Activated naive CD4-positive, alpha-beta T cell treated with anti-CD3 and anti-CD28 coated beads, Interleukin-2, amount 50 U/mL, for 24 hours (primary cell): ENCODE measurements at regions not wholly inside any gene's neighbourhood (a gene's known extent, or its start where the extent isn't known, plus 50 kb on each side); places are given as distances from the start of the nearest gene placed in this dataset.

Experiments
- H3K27ac Mint-ChIP-seq: one replicate; pipeline ENCODE4 v1.8.0; 2021; ENCODE audit warnings: mild to moderate bottlenecking, mixed read lengths
- H3K27me3 Mint-ChIP-seq: one replicate; pipeline ENCODE4 v1.8.0; 2021; ENCODE audit warnings: mixed read lengths
- H3K36me3 Mint-ChIP-seq: one replicate; pipeline ENCODE4 v1.8.0; 2021; ENCODE audit warnings: mixed read lengths
- H3K4me1 Mint-ChIP-seq: one replicate; pipeline ENCODE4 v1.8.0; 2021; ENCODE audit warnings: mixed read lengths
- H3K4me3 Mint-ChIP-seq: one replicate; pipeline ENCODE4 v1.8.0; 2021; ENCODE audit warnings: mild to moderate bottlenecking, mixed read lengths
- H3K9me3 Mint-ChIP-seq: one replicate; pipeline ENCODE4 v1.8.0; 2021; ENCODE audit warnings: mixed read lengths

DNA sequence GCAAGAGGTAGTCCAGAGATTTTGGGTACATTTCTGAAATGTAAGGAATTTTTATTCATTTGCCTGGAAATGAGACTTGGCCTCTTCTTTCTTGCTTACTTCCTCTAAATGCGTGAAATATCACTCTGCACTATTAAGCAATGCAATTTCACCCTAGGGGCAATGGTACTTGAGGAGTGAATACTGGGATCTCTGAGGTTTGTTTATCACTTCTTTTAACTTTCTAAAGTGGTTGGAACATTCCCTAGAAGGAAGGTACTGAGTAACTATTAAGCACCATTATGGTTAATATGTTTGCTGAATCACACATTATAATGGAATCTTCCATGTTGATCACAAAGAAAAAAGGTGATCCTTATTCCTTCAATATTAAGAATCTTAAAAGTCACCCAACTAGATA is 120.9 kb upstream of the CAND1 start:
- H3K36me3 Mint-ChIP-seq, result no peaks in the 10 kb centered on the region
- H3K27me3 Mint-ChIP-seq, result no peaks in the 10 kb centered on the region
- H3K9me3 Mint-ChIP-seq, result no peaks in the 10 kb centered on the region
- H3K4me1 Mint-ChIP-seq, result peaks cover 4% of the 10 kb centered on the region
- H3K4me3 Mint-ChIP-seq, result no peak overlapping the region
- H3K27ac Mint-ChIP-seq, result no peak overlapping the region

DNA sequence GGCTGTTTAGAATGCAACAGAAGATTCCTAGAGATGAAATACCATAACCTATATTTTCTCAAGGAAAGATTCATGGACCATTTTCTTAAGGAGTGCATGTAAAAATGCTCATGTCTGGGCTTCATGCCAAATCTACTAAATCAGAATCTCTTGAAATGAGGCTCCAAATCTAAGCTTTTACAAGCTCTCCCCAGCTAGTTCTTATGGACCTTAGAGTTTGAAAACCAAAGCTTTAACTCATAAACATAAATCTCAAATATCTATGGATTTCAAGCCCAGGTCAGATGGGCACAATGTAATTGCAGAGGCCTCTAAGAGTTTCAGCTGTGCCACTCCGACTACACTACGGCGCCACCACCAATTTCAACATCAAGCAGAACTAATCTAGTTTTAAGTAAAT is 117.3 kb upstream of the CAND1 start:
- H3K36me3 Mint-ChIP-seq, result no peaks in the 10 kb centered on the region
- H3K4me3 Mint-ChIP-seq, result no peak overlapping the region
- no peak overlapping the region for H3K27ac Mint-ChIP-seq
- H3K27me3 Mint-ChIP-seq, result no peaks in the 10 kb centered on the region
- H3K4me1 Mint-ChIP-seq, result peaks cover 4% of the 10 kb centered on the region
- no peaks in the 10 kb centered on the region for H3K9me3 Mint-ChIP-seq

- Mint-ChIP-seq H3K4me3 (no peak overlapping the region), H3K27me3 (no peaks in the 10 kb centered on the region), H3K9me3 (no peaks in the 10 kb centered on the region), H3K36me3 (no peaks in the 10 kb centered on the region), H3K27ac (no peak overlapping the region), H3K4me1 (peaks cover 2% of the 10 kb centered on the region)
Measured at GRCh38 chr12:67152451-67152850, 116.7 kb upstream of the CAND1 start.

DNA sequence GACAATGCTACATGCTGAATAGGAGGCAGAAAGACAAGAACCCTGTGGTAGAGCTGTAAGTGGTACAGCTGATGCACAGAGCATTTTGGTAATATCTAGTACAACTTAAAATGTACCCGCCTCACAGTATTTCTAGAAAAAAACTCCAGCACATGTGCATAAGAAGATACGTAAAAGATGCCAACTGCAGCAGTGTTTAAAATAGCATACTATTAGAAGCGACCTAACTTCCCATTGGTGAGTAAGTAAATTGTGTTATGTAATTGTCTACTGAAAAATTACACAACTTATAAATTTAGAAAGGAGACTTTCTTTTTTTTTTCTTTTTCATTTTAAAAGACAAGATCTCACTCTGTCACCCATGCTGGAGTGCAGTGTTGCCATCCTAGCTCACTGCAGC is 114.3 kb upstream of the CAND1 start:
- H3K9me3 Mint-ChIP-seq, result no peaks in the 10 kb centered on the region
- H3K4me3 Mint-ChIP-seq, result no peak overlapping the region
- H3K27ac Mint-ChIP-seq, result no peak overlapping the region
- no peaks in the 10 kb centered on the region for H3K27me3 Mint-ChIP-seq
- H3K36me3 Mint-ChIP-seq, result no peaks in the 10 kb centered on the region
- no peaks in the 10 kb centered on the region for H3K4me1 Mint-ChIP-seq

GRCh38 chr12:67155863-67156262 is 113.3 kb upstream of the CAND1 start:
- Mint-ChIP-seq H3K36me3 (no peaks in the 10 kb centered on the region), H3K4me1 (no peaks in the 10 kb centered on the region), H3K4me3 (no peak overlapping the region), H3K9me3 (no peaks in the 10 kb centered on the region), H3K27ac (no peak overlapping the region), H3K27me3 (no peaks in the 10 kb centered on the region)

DNA sequence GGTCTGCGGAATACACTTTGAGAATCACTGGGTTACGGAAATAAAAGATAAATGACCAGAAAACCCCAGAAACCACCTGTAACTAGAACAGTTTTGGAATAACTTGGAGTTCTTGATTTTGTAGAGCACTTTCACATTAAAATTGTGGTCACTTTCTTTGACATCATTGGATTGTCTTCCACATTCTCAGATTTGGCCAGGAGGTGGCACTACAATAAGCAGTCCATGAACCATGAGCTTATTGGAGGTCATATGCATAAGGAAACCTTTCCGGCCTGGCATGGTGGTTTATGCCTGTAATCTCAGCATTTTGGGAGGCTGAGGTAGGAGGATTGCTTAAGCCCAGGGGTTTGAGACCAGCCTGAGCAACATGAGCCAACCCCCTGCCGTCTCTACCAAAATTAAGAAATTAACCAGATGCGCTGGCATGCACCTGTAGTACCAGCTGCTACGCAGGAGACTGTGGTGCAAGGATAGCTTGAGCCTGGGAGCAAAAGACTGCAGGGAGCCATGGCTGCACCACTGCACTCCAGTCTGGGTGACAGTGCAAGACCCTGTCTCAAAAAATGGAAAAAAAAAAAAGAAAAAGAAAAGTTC is 107.7 kb upstream of the CAND1 start:
- Mint-ChIP-seq H3K4me1 (no peaks in the 10 kb centered on the region), H3K9me3 (no peaks in the 10 kb centered on the region), H3K27me3 (no peaks in the 10 kb centered on the region), H3K36me3 (no peaks in the 10 kb centered on the region), H3K27ac (no peak overlapping the region), H3K4me3 (no peak overlapping the region)

DNA sequence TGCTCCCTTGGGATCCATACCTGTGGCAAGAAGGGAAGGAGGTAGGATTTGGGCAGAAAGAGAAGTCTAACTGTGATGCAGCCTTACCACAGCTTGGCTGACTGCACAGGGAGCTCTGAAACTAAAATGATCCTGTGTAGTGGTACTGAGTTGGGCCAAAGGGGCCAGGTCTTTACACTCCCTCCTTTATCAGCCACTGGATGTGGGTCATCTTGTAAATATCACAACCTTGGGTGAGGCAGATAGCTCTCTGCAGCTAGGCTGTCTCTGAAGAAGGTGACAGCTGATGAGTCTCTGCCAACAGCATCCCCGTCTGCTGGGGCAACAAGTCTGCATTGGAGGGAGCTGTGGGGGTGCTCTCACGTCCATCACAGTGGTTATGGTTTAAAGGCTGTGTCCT is 95.9 kb upstream of the CAND1 start:
- H3K27me3 Mint-ChIP-seq, result peaks cover 16% of the 10 kb centered on the region
- no peaks in the 10 kb centered on the region for H3K9me3 Mint-ChIP-seq
- no peaks in the 10 kb centered on the region for H3K36me3 Mint-ChIP-seq
- no peaks in the 10 kb centered on the region for H3K4me1 Mint-ChIP-seq
- no peak overlapping the region for H3K4me3 Mint-ChIP-seq
- no peak overlapping the region for H3K27ac Mint-ChIP-seq

DNA sequence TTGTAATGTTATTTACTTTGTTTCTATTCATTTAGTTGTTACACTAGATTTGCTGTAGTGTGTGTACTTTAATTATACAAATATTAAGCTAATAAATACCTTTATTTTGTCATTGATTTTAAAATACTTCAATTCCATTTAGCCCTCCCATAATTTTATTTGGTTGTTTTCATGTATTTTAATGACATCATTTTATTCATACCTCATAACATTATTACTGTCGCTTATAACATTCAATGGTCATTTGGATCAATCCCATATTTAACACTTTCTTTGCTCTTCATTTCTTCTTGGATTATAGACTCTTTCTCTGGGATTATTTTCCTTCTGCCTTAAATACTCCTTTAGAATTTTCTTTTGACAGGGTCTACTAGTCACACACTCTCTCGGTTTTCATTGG is 86.6 kb upstream of the CAND1 start:
- peaks cover 28% of the 10 kb centered on the region for H3K27me3 Mint-ChIP-seq
- no peak overlapping the region for H3K4me3 Mint-ChIP-seq
- no peak overlapping the region for H3K27ac Mint-ChIP-seq
- peaks cover 3% of the 10 kb centered on the region for H3K36me3 Mint-ChIP-seq
- H3K4me1 Mint-ChIP-seq, result no peaks in the 10 kb centered on the region
- peaks cover 6% of the 10 kb centered on the region for H3K9me3 Mint-ChIP-seq

- H3K4me1 Mint-ChIP-seq, result no peaks in the 10 kb centered on the region
- H3K4me3 Mint-ChIP-seq, result no peak overlapping the region
- H3K27ac Mint-ChIP-seq, result no peak overlapping the region
- peaks cover 2% of the 10 kb centered on the region for H3K36me3 Mint-ChIP-seq
- peaks cover 10% of the 10 kb centered on the region for H3K27me3 Mint-ChIP-seq
- H3K9me3 Mint-ChIP-seq, result peaks cover 25% of the 10 kb centered on the region
Measured at GRCh38 chr12:67193704-67194103, 75.5 kb upstream of the CAND1 start.

DNA sequence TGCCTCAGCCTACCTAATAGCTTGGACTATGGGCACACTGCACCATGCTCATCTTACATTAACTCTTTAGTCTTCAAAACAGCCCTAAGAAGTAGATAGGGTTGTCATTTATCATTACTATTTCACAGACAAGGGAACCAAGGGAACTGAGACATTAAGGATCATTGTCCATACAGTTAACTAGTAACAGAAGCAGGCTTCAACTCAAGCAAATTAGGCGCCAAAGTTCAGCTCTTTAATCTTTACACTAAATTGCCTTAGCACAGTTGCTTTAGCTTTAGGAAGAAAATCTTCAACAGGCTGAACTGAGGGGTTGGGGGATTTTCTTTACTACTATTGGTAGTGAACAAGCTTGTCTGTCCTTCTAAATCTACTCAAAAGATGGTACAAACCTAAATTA is 68.8 kb upstream of the CAND1 start:
- no peak overlapping the region for H3K4me3 Mint-ChIP-seq
- H3K9me3 Mint-ChIP-seq, result peaks cover 5% of the 10 kb centered on the region

GRCh38 chr12:67202011-67202677 is 67.0 kb upstream of the CAND1 start:
- Mint-ChIP-seq H3K27me3 (peaks cover 4% of the 10 kb centered on the region), H3K27ac (no peak overlapping the region), H3K4me3 (no peak overlapping the region), H3K36me3 (no peaks in the 10 kb centered on the region), H3K4me1 (no peaks in the 10 kb centered on the region), H3K9me3 (no peaks in the 10 kb centered on the region)

More for the DNA sequence above, 68.8 kb upstream of the CAND1 start:
- Mint-ChIP-seq H3K36me3 (peaks cover 1% of the 10 kb centered on the region), H3K27ac (no peak overlapping the region), H3K4me1 (no peaks in the 10 kb centered on the region), H3K27me3 (peaks cover 7% of the 10 kb centered on the region)

DNA sequence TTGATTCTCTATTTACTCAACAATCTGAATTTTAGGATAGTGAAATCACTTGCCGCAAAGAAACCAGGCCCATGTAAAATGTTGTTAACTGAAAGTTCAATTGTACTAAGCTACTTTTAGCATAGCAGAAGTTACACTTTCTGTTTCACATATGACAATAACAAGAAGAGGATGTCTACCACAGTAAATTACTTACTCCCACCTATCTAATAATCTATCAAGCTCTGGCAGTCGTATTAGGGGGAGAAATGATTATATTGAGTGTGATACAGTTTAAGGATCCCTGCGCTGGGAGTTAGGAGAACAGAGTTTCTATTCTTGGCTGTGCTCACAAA is 66.5 kb upstream of the CAND1 start:
- peaks cover 2% of the 10 kb centered on the region for H3K27me3 Mint-ChIP-seq
- H3K9me3 Mint-ChIP-seq, result no peaks in the 10 kb centered on the region
- H3K36me3 Mint-ChIP-seq, result no peaks in the 10 kb centered on the region

DNA sequence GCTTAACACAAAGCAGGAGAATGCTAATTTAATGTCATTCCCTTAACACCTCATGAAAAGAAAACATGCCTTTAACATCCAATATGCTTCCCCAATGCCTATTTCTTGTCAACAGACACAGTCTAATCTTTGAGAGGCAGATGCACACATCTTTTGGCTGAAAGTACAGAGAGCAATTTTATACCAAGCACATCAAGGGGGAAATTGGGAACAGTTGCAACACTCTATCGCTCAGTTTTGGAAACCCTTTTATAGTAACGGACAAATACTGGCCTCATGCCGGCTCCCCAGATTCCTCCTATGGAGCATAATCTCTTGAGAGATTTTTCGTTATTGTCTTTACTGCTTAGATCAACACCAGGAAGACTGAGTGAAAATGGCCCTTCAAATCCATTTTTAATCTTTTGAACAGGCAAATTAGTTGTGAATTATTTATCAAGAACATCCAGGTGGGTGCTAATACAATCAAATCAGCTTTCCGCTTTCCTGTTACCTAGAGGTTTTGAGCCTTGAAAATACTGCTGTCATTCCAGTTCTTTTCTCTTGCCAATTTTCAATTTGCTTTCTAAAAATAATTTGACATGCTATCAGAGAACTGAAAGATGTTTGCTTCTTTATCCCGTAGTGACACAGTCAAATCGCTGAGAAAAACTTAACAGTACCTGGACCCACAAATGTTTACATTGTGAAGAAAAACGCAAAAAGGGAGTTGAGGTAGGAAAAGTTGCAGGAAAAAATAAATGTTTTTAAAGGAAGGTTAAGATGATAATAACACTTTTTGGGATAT is 60.7 kb upstream of the CAND1 start:
- no peak overlapping the region for H3K4me3 Mint-ChIP-seq
- peaks cover 7% of the 10 kb centered on the region for H3K27me3 Mint-ChIP-seq
- no peaks in the 10 kb centered on the region for H3K9me3 Mint-ChIP-seq
- no peaks in the 10 kb centered on the region for H3K4me1 Mint-ChIP-seq
- no peaks in the 10 kb centered on the region for H3K36me3 Mint-ChIP-seq
- H3K27ac Mint-ChIP-seq, result no peak overlapping the region

More for the DNA sequence above, 66.5 kb upstream of the CAND1 start:
- H3K4me1 Mint-ChIP-seq, result no peaks in the 10 kb centered on the region
- no peak overlapping the region for H3K4me3 Mint-ChIP-seq
- H3K27ac Mint-ChIP-seq, result no peak overlapping the region

GRCh38 chr12:67211029-67211428 is 58.1 kb upstream of the CAND1 start:
- H3K27me3 Mint-ChIP-seq, result peaks cover 6% of the 10 kb centered on the region
- H3K4me1 Mint-ChIP-seq, result no peaks in the 10 kb centered on the region
- no peaks in the 10 kb centered on the region for H3K36me3 Mint-ChIP-seq
- H3K4me3 Mint-ChIP-seq, result no peak overlapping the region
- H3K27ac Mint-ChIP-seq, result no peak overlapping the region
- H3K9me3 Mint-ChIP-seq, result no peaks in the 10 kb centered on the region

- Mint-ChIP-seq H3K9me3 (no peaks in the 10 kb centered on the region), H3K36me3 (no peaks in the 10 kb centered on the region), H3K4me3 (no peak overlapping the region)
Measured at GRCh38 chr12:67211494-67211893, 57.7 kb upstream of the CAND1 start.

GRCh38 chr12:67217647-67218046 is 51.5 kb upstream of the CAND1 start:
- no peaks in the 10 kb centered on the region for H3K4me1 Mint-ChIP-seq
- H3K36me3 Mint-ChIP-seq, result no peaks in the 10 kb centered on the region
- H3K9me3 Mint-ChIP-seq, result no peaks in the 10 kb centered on the region
- H3K27me3 Mint-ChIP-seq, result peaks cover 4% of the 10 kb centered on the region
- no peak overlapping the region for H3K4me3 Mint-ChIP-seq
- H3K27ac Mint-ChIP-seq, result no peak overlapping the region

More at GRCh38 chr12:67211494-67211893, 57.7 kb upstream of the CAND1 start:
- Mint-ChIP-seq H3K27me3 (peaks cover 6% of the 10 kb centered on the region), H3K27ac (no peak overlapping the region), H3K4me1 (no peaks in the 10 kb centered on the region)
